Liver (tissue), 8 donors: ENCODE measurements at regions not wholly inside any gene's neighbourhood (a gene's known extent, or its start where the extent isn't known, plus 50 kb on each side); places are given as distances from the start of the nearest gene placed in this dataset.

ENCODE experiments used
- DNase-seq: peaks from one replicate; pipeline ENCODE4 v3.0.0-alpha.2; 2017; ENCODE audit warnings: low spot score
- H3K27ac ChIP-seq, 2 donors: one replicate each; pipeline ENCODE4 v1.7.0; 2013; ENCODE audit warnings: inconsistent platforms in 2 of 2, low read length in 2 of 2, control low read depth in 1 of 2, low read depth in 1 of 2, mild to moderate bottlenecking in 1 of 2
- H3K27me3 ChIP-seq, 4 donors: one replicate each; pipeline versions ENCODE4 v1.6.1 to v1.7.0; 2013; ENCODE audit warnings: low read length in 3 of 4, inconsistent platforms in 1 of 4, mild to moderate bottlenecking in 1 of 4, moderate library complexity in 1 of 4; ENCODE audit not compliant: control insufficient read depth in 4 of 4, insufficient read depth in 4 of 4
- H3K36me3 ChIP-seq, 4 donors: one replicate each; pipeline versions ENCODE4 v1.6.1 to v1.7.0; 2013; ENCODE audit warnings: low read length in 3 of 4, mild to moderate bottlenecking in 3 of 4, low read depth in 1 of 4, moderate library complexity in 1 of 4; ENCODE audit not compliant: control insufficient read depth in 4 of 4, insufficient read depth in 3 of 4
- H3K4me1 ChIP-seq, 4 donors: one replicate each; pipeline versions ENCODE4 v1.6.1 to v1.7.0; 2013; ENCODE audit warnings: low read length in 3 of 4, mild to moderate bottlenecking in 3 of 4, moderate library complexity in 1 of 4; ENCODE audit not compliant: control insufficient read depth in 4 of 4, insufficient read depth in 4 of 4
- H3K4me3 ChIP-seq, 3 donors: one replicate each; pipeline versions ENCODE4 v1.6.1 to v1.7.0; 2013; ENCODE audit warnings: low read length in 3 of 3, control low read depth in 1 of 3, low read depth in 1 of 3, mild to moderate bottlenecking in 1 of 3
- H3K9ac ChIP-seq, 2 donors: one replicate each; pipeline ENCODE4 v1.7.0; 2013; ENCODE audit warnings: low read length in 2 of 2, mild to moderate bottlenecking in 2 of 2, moderate library complexity in 2 of 2, control low read depth in 1 of 2, low read depth in 1 of 2
- H3K9me3 ChIP-seq, 4 donors: one replicate each; pipeline versions ENCODE4 v1.6.1 to v1.7.0; 2013; ENCODE audit warnings: low read length in 3 of 4; ENCODE audit not compliant: control insufficient read depth in 4 of 4
- EGR1 ChIP-seq, 2 donors: IDR thresholded peaks; 2 replicates each; pipeline ENCODE4 v1.6.1; 2016 to 2018; ENCODE audit warnings: antibody characterized with exemption in 2 of 2, low read depth in 2 of 2
- FOXA1 ChIP-seq: IDR thresholded peaks from 2 replicates; pipeline ENCODE4 v1.6.1; 2016; ENCODE audit warnings: antibody characterized with exemption
- FOXA2 ChIP-seq: IDR thresholded peaks from 2 replicates; pipeline ENCODE4 v1.6.1; 2016; ENCODE audit warnings: antibody characterized with exemption
- GABPA ChIP-seq, 2 donors: IDR thresholded peaks in 1 of 2; conservative IDR thresholded peaks in 1 of 2; 2 replicates each; pipeline ENCODE4 v1.6.1; 2016; ENCODE audit warnings: antibody characterized with exemption in 2 of 2, mild to moderate bottlenecking in 1 of 2, moderate library complexity in 1 of 2
- HNF4A ChIP-seq, 2 donors: conservative IDR thresholded peaks; 2 replicates each; pipeline ENCODE4 v1.6.1; 2016; ENCODE audit warnings: antibody characterized with exemption in 2 of 2, mild to moderate bottlenecking in 2 of 2
- JUND ChIP-seq, 2 donors: IDR thresholded peaks; 2 replicates each; pipeline ENCODE4 v1.6.1; 2016; ENCODE audit warnings: antibody characterized with exemption in 2 of 2
- NR2F2 ChIP-seq: IDR thresholded peaks from 2 replicates; pipeline ENCODE4 v1.6.1; 2016; ENCODE audit warnings: antibody characterized with exemption
- RAD21 ChIP-seq, 2 donors: IDR thresholded peaks; 2 replicates each; pipeline ENCODE4 v1.6.1; 2016; ENCODE audit warnings: antibody characterized with exemption in 2 of 2, mild to moderate bottlenecking in 2 of 2
- RXRA ChIP-seq, 2 donors: IDR thresholded peaks; 2 replicates each; pipeline ENCODE4 v1.6.1; 2017 to 2018; ENCODE audit warnings: antibody characterized with exemption in 2 of 2, mild to moderate bottlenecking in 1 of 2
- SP1 ChIP-seq: IDR thresholded peaks from 2 replicates; pipeline ENCODE4 v1.6.1; 2018; ENCODE audit warnings: antibody characterized with exemption, mild to moderate bottlenecking
- TAF1 ChIP-seq: conservative IDR thresholded peaks from 2 replicates; pipeline ENCODE4 v1.6.1; 2016; ENCODE audit warnings: antibody characterized with exemption, mild to moderate bottlenecking
- YY1 ChIP-seq: IDR thresholded peaks from 2 replicates; pipeline ENCODE4 v1.6.1; 2016; ENCODE audit warnings: antibody characterized with exemption, mild to moderate bottlenecking
- WGBS: extraction: QIAGEN DNeasy Blood & Tissue Kit; methylation state at CpG from one replicate; pipeline ENCODE4 v1.1.7; 2013; 5-methylcytosine and 5-hydroxymethylcytosine counted together
- TF ChIP-seq, protein P1 (sequence below): IDR thresholded peaks from 2 replicates; pipeline ENCODE4 v1.6.1; 2016; ENCODE audit warnings: antibody characterized with exemption
- TF ChIP-seq, protein P2 (sequence below): IDR thresholded peaks from 2 replicates; pipeline ENCODE4 v1.6.1; 2016; ENCODE audit warnings: antibody characterized with exemption
- TF ChIP-seq, protein P3 (sequence below): IDR thresholded peaks from 2 replicates; pipeline ENCODE4 v1.6.1; 2016; ENCODE audit warnings: antibody characterized with exemption, mild to moderate bottlenecking
- TF ChIP-seq, protein P4 (sequence below): fragments of 150-350 bp; IDR thresholded peaks from 2 replicates; pipeline ENCODE4 v1.5.1; 2017; ENCODE audit warnings: improper control_type of control experiment, low read depth, low read length; ENCODE audit not compliant: missing input control
- TF ChIP-seq, protein P5 (sequence below): IDR thresholded peaks from 2 replicates; pipeline ENCODE4 v1.6.1; 2016; ENCODE audit warnings: antibody characterized with exemption
- donor health status: healthy.
- donor health status: healthy.
- donor health status: healthy.
- donor health status: healthy.
- donor health status: healthy.

DNA sequence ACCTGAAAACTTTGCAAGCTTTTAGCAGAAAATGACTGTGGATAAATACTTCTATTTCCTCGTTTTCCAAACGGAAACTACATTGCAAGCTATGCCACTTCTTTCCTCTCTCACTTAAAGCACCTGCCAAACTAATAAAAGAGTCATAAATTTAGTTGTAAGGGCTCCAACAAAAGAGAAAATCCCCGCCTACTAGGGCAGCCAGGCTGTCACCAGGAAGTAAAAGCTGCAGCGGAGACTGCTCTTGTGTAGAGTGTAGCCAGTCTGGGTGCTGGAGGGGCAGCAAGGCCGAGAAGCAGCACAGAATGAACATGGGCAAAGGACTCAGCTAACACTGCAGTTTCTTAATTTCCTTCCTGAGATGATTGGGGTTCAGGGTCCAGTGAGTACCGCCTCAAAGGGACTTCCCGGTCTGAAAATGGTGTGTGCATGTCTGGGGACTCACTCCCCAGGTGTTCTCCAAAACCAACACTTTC lies 89.3 kb upstream of the MAML3 start:
- no peaks in the 10 kb centered on the region for H3K27me3 ChIP-seq
- H3K4me1 ChIP-seq: peaks cover 0 to 11% (median 5%) of the 10 kb centered on the region in 4 donors
- H3K27ac ChIP-seq: no peak overlapping the region
- H3K9me3 ChIP-seq: no peaks in the 10 kb centered on the region
- TF ChIP-seq NR2F2 (no peak), RAD21 (IDR thresholded peaks at IDR 0.05) (no peak), SP1 (no peak), FOXA2 (no peak), RXRA (IDR thresholded peaks at IDR 0.05) (no peak), FOXA1 (no peak), YY1 (no peak), HNF4A (conservative IDR thresholded peaks at IDR 0.05) (no peak), TAF1 (no peak), EGR1 (IDR thresholded peaks at IDR 0.05; ENCODE audit: low read depth in 2 of 2) (no peak), GABPA (IDR thresholded peaks at IDR 0.05 in 1 of 2, conservative IDR thresholded peaks at IDR 0.05 in 1 of 2) (no peak), JUND (IDR thresholded peaks at IDR 0.05) (no peak)
- TF ChIP-seq, protein P1, sequence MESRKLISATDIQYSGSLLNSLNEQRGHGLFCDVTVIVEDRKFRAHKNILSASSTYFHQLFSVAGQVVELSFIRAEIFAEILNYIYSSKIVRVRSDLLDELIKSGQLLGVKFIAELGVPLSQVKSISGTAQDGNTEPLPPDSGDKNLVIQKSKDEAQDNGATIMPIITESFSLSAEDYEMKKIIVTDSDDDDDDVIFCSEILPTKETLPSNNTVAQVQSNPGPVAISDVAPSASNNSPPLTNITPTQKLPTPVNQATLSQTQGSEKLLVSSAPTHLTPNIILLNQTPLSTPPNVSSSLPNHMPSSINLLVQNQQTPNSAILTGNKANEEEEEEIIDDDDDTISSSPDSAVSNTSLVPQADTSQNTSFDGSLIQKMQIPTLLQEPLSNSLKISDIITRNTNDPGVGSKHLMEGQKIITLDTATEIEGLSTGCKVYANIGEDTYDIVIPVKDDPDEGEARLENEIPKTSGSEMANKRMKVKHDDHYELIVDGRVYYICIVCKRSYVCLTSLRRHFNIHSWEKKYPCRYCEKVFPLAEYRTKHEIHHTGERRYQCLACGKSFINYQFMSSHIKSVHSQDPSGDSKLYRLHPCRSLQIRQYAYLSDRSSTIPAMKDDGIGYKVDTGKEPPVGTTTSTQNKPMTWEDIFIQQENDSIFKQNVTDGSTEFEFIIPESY: no peak
- TF ChIP-seq, protein P2, sequence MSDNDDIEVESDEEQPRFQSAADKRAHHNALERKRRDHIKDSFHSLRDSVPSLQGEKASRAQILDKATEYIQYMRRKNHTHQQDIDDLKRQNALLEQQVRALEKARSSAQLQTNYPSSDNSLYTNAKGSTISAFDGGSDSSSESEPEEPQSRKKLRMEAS: no peak
- TF ChIP-seq, protein P3, sequence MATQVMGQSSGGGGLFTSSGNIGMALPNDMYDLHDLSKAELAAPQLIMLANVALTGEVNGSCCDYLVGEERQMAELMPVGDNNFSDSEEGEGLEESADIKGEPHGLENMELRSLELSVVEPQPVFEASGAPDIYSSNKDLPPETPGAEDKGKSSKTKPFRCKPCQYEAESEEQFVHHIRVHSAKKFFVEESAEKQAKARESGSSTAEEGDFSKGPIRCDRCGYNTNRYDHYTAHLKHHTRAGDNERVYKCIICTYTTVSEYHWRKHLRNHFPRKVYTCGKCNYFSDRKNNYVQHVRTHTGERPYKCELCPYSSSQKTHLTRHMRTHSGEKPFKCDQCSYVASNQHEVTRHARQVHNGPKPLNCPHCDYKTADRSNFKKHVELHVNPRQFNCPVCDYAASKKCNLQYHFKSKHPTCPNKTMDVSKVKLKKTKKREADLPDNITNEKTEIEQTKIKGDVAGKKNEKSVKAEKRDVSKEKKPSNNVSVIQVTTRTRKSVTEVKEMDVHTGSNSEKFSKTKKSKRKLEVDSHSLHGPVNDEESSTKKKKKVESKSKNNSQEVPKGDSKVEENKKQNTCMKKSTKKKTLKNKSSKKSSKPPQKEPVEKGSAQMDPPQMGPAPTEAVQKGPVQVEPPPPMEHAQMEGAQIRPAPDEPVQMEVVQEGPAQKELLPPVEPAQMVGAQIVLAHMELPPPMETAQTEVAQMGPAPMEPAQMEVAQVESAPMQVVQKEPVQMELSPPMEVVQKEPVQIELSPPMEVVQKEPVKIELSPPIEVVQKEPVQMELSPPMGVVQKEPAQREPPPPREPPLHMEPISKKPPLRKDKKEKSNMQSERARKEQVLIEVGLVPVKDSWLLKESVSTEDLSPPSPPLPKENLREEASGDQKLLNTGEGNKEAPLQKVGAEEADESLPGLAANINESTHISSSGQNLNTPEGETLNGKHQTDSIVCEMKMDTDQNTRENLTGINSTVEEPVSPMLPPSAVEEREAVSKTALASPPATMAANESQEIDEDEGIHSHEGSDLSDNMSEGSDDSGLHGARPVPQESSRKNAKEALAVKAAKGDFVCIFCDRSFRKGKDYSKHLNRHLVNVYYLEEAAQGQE: no peak
- TF ChIP-seq, protein P4, sequence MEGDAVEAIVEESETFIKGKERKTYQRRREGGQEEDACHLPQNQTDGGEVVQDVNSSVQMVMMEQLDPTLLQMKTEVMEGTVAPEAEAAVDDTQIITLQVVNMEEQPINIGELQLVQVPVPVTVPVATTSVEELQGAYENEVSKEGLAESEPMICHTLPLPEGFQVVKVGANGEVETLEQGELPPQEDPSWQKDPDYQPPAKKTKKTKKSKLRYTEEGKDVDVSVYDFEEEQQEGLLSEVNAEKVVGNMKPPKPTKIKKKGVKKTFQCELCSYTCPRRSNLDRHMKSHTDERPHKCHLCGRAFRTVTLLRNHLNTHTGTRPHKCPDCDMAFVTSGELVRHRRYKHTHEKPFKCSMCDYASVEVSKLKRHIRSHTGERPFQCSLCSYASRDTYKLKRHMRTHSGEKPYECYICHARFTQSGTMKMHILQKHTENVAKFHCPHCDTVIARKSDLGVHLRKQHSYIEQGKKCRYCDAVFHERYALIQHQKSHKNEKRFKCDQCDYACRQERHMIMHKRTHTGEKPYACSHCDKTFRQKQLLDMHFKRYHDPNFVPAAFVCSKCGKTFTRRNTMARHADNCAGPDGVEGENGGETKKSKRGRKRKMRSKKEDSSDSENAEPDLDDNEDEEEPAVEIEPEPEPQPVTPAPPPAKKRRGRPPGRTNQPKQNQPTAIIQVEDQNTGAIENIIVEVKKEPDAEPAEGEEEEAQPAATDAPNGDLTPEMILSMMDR: no peak
- TF ChIP-seq, protein P5, sequence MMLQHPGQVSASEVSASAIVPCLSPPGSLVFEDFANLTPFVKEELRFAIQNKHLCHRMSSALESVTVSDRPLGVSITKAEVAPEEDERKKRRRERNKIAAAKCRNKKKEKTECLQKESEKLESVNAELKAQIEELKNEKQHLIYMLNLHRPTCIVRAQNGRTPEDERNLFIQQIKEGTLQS: no peak
- H3K4me3 ChIP-seq: no peak overlapping the region
- WGBS: 61% methylated on average over 7 of the region's 7 CpGs
- H3K36me3 ChIP-seq: no peaks in the 10 kb centered on the region
- no peak overlapping the region for H3K9ac ChIP-seq
- DNase-seq: no peak
